GM12878 (cell line): ENCODE measurements at regions not wholly inside any gene's neighbourhood (a gene's known extent, or its start where the extent isn't known, plus 50 kb on each side); places are given as distances from the start of the nearest gene placed in this dataset.

ENCODE experiments used
- ATAC-seq: fragments of 200-7000 bp; cut with Tn5 transposase; 3 replicates; pipeline ENCODE4 v1.9.1; 2020; ENCODE audit warnings: mild to moderate bottlenecking, moderate library complexity
- BruUV-seq: library from RNA; stranded (reverse); fragments of 400-500 nt; replicated peaks from 2 replicates; lab custom pipeline; 2021; lab: Mats Ljungman, UMichigan
- CTCF ChIA-PET: fragments of 300-600 bp; sonication (Branson Sonifier 250); formaldehyde crosslinking; extraction: SDS; loops from one replicate; lab custom pipeline; 2021; ENCODE audit warnings: inconsistent platforms; lab: Yijun Ruan, JAX
- POLR2A ChIA-PET: fragments of 350-600 bp; formaldehyde crosslinking; extraction: SDS; loops from one replicate; lab custom pipeline; 2021; ENCODE audit warnings: inconsistent platforms; lab: Charles Lee
- RAD21 ChIA-PET: fragments of 300-600 bp; sonication (Branson Sonifier 250); formaldehyde crosslinking; loops from one replicate; lab custom pipeline; 2023; ENCODE audit warnings: antibody characterized with exemption; ENCODE audit not compliant: unreplicated experiment; lab: Charles Lee
- SMC1A ChIA-PET: fragments of 300-600 bp; sonication (Branson Sonifier 250); formaldehyde crosslinking; loops from one replicate; lab custom pipeline; 2023; ENCODE audit not compliant: unreplicated experiment, uncharacterized antibody; lab: Charles Lee
- DNase-seq: peaks from one replicate; pipeline ENCODE4 v3.0.0-alpha.2; 2011; ENCODE audit warnings: low read depth, low spot score
- FAIRE-seq: peaks from 3 replicates; lab custom pipeline; 2011; peaks lifted over from hg19 to GRCh38; lab: Jason Lieb, UNC
- H2AFZ ChIP-seq: 2 replicates; pipeline ENCODE4 v1.6.0; 2011; ENCODE audit warnings: low read depth, low read length, control low read depth; ENCODE audit not compliant: control insufficient read depth
- H3K27ac ChIP-seq: 2 replicates; pipeline ENCODE4 v1.5.1; 2011; ENCODE audit warnings: control low read depth; ENCODE audit not compliant: control insufficient read depth, insufficient read depth
- H3K27me3 ChIP-seq, 2 experiments: replicated peaks in 1 of 2; 2 replicates each; pipeline versions ENCODE4 v1.6.0 to v1.6.1; 2011; ENCODE audit warnings: low read length in 1 of 2; ENCODE audit not compliant: control insufficient read depth in 2 of 2, insufficient read depth in 2 of 2
- H3K36me3 ChIP-seq, 2 experiments: 2 replicates each; pipeline ENCODE4 v1.5.1; 2011; ENCODE audit warnings: low read length in 1 of 2; ENCODE audit not compliant: control insufficient read depth in 2 of 2, insufficient read depth in 2 of 2
- H3K4me1 ChIP-seq: 2 replicates; pipeline ENCODE4 v1.6.1; 2011; ENCODE audit warnings: mild to moderate bottlenecking, low read length, moderate library complexity, mixed read lengths; ENCODE audit not compliant: control insufficient read depth, insufficient read depth
- H3K4me2 ChIP-seq: 2 replicates; pipeline ENCODE4 v1.6.0; 2011; ENCODE audit warnings: control low read depth; ENCODE audit not compliant: control insufficient read depth, insufficient read depth
- H3K4me3 ChIP-seq: fragments of 200-600 bp; sonication (generic); 2 replicates; pipeline ENCODE4 v1.5.1; 2016
- H3K79me2 ChIP-seq: 2 replicates; pipeline ENCODE4 v1.6.0; 2011; ENCODE audit warnings: low read length; ENCODE audit not compliant: control insufficient read depth, insufficient read depth
- H3K9ac ChIP-seq: 2 replicates; pipeline ENCODE4 v1.8.0; 2011; ENCODE audit warnings: low read length, control low read depth, mixed read lengths; ENCODE audit not compliant: control insufficient read depth, insufficient read depth
- H3K9me3 ChIP-seq: replicated peaks from 3 replicates; pipeline ENCODE4 v1.5.1; 2011; ENCODE audit warnings: mild to moderate bottlenecking, low read length; ENCODE audit not compliant: control insufficient read depth, insufficient read depth
- H4K20me1 ChIP-seq: 2 replicates; pipeline ENCODE4 v1.6.0; 2011; ENCODE audit not compliant: control insufficient read depth, insufficient read depth
- BACH1 ChIP-seq: fragments of 450-650 bp; IDR thresholded peaks from 2 replicates; pipeline ENCODE4 v1.6.1; 2017; ENCODE audit warnings: mild to moderate bottlenecking, borderline replicate concordance
- CTCF ChIP-seq, 3 experiments: IDR thresholded peaks in 2 of 3; conservative IDR thresholded peaks in 1 of 3; 2 replicates each; pipeline ENCODE4 v1.5.1; 2011; ENCODE audit warnings: low read depth in 3 of 3, low read length in 3 of 3, mild to moderate bottlenecking in 3 of 3, control low read depth in 2 of 3, moderate library complexity in 2 of 3, inconsistent platforms in 1 of 3, mixed read lengths in 1 of 3; ENCODE audit not compliant: control insufficient read depth in 2 of 3, insufficient read depth in 1 of 3; ENCODE audit errors: extremely low read depth in 1 of 3
- E4F1 ChIP-seq: fragments of 450-650 bp; IDR thresholded peaks from 2 replicates; pipeline ENCODE4 v1.6.1; 2018; ENCODE audit warnings: borderline replicate concordance, mild to moderate bottlenecking; ENCODE audit not compliant: partially characterized antibody
- GATAD2B ChIP-seq: fragments of 450-650 bp; conservative IDR thresholded peaks from 2 replicates; pipeline ENCODE4 v1.6.1; 2017; ENCODE audit warnings: low read depth, mild to moderate bottlenecking, moderate library complexity
- MTA3 ChIP-seq: IDR thresholded peaks from 2 replicates; pipeline ENCODE4 v1.6.1; 2012; ENCODE audit warnings: low read length, inconsistent platforms, borderline replicate concordance
- MYC ChIP-seq: IDR thresholded peaks from 2 replicates; pipeline ENCODE4 v1.6.1; 2011; ENCODE audit warnings: mild to moderate bottlenecking, low read length, moderate library complexity, inconsistent platforms; ENCODE audit not compliant: insufficient read depth, insufficient replicate concordance, insufficient read length, severe bottlenecking
- PAX8 ChIP-seq: fragments of 450-650 bp; IDR thresholded peaks from 2 replicates; pipeline ENCODE4 v1.6.1; 2017; ENCODE audit warnings: mild to moderate bottlenecking, moderate library complexity
- POU2F2 ChIP-seq: IDR thresholded peaks from 3 replicates; pipeline ENCODE4 v1.6.1; 2011; ENCODE audit warnings: low read depth, mild to moderate bottlenecking, low read length, borderline replicate concordance
- SIN3A ChIP-seq: IDR thresholded peaks from 2 replicates; pipeline ENCODE4 v1.6.1; 2012; ENCODE audit warnings: low read depth, low read length, improper control_type of control experiment
- SREBF2 ChIP-seq: IDR thresholded peaks from 2 replicates; pipeline ENCODE4 v1.6.1; 2012; ENCODE audit warnings: mild to moderate bottlenecking, low read length
- TARDBP ChIP-seq: IDR thresholded peaks from 2 replicates; pipeline ENCODE4 v1.6.1; 2016; ENCODE audit warnings: borderline replicate concordance
- ZNF622 ChIP-seq: fragments of 450-650 bp; IDR thresholded peaks from 2 replicates; pipeline ENCODE4 v1.6.1; 2017; ENCODE audit warnings: mild to moderate bottlenecking, inconsistent platforms
- WGBS: methylation state at CpG from one replicate; pipeline ENCODE4 v1.1.6; 2016; ENCODE audit warnings: low lambda C conversion rate; ENCODE audit not compliant: insufficient replicate concordance, insufficient coverage; ENCODE audit errors: missing lambda C conversion rate; 5-methylcytosine and 5-hydroxymethylcytosine counted together
- in situ Hi-C: fragments of 300-500 bp; cut with MboI; formaldehyde crosslinking; loops from 9 replicates; pipeline ENCODE4 v1.14.3; 2018; ENCODE audit warnings: mixed read lengths
- intact Hi-C: fragments of 100-400 bp; cut with micrococcal nuclease; formaldehyde crosslinking; loops from one replicate; pipeline ENCODE4 v1.14.2; 2022; ENCODE audit not compliant: unreplicated experiment

- TF ChIP-seq MYC = no peak
- TF ChIP-seq MTA3 = no peak
- no peak for TF ChIP-seq POU2F2
- no peak for TF ChIP-seq PAX8
- no peak for TF ChIP-seq E4F1
- no peak for TF ChIP-seq SREBF2
- TF ChIP-seq BACH1 = no peak
These were observed 112.8 kb upstream of the ADAMTS5 start (continued) for GRCh38 chr21:27079636-27080240.

GRCh38 chr21:27078915-27079314 is 112.0 kb upstream of the ADAMTS5 start:
- no peaks in the 10 kb centered on the region for H3K4me1 ChIP-seq
- ChIA-PET CTCF (no interaction called here), RAD21 (no interaction called here), POLR2A (no interaction called here), SMC1A (no interaction called here)
- FAIRE-seq (no peak), ATAC-seq (no peak), DNase-seq (no peak)
- no peak overlapping the region for H3K4me2 ChIP-seq
- H3K4me3 ChIP-seq = no peak overlapping the region
- TF ChIP-seq CTCF (IDR thresholded peaks at IDR 0.05 in 2 of 3, conservative IDR thresholded peaks at IDR 0.05 in 1 of 3; ENCODE audit: control insufficient read depth in 2 of 3, extremely low read depth in 1 of 3, insufficient read depth in 1 of 3, low read depth in 3 of 3, low read length in 3 of 3) = no peak
- no peak for TF ChIP-seq GATAD2B
- no peak for TF ChIP-seq SIN3A
- TF ChIP-seq ZNF622 = no peak
- no peak for TF ChIP-seq TARDBP
- H3K27me3 ChIP-seq = no peaks in the 10 kb centered on the region
- in situ Hi-C loops (no loop called here), intact Hi-C loops (no loop called here)
- no TSS peak for BruUV-seq
- no peaks in the 10 kb centered on the region for H4K20me1 ChIP-seq
- H3K27ac ChIP-seq = no peak overlapping the region
- no peak overlapping the region for H3K9ac ChIP-seq
- H3K9me3 ChIP-seq = no peaks in the 10 kb centered on the region
- H3K79me2 ChIP-seq = no peaks in the 10 kb centered on the region
- no peaks in the 10 kb centered on the region for H3K36me3 ChIP-seq
- H2AFZ ChIP-seq = no peak overlapping the region
- 39% methylated on average over 4 of the region's 4 CpGs for WGBS
